ENCODE measurements at regions not wholly inside any gene's neighbourhood (a gene's known extent, or its start where the extent isn't known, plus 50 kb on each side); places are given as distances from the start of the nearest gene placed in this dataset.

DNA sequence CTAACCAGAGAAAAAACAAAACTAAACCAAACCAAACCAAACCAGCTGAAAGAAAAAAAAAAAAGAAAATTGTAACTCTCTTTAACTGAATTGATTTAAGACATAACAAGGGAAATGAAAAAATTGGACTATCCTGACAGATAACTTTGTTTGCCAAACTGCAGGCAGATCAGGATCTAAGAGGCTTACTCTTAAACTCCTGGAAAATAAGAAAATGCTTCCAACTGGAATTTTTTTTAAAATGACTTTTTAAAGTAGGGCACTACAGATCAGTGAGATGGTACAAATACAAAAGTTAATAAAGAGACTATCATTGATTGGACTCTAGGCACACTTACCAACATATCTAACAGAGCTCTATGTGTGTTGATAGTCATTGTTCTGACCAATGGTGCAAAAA lies 125.5 kb upstream of the KCNJ16 start:
- TF ChIP-seq, protein P1, sequence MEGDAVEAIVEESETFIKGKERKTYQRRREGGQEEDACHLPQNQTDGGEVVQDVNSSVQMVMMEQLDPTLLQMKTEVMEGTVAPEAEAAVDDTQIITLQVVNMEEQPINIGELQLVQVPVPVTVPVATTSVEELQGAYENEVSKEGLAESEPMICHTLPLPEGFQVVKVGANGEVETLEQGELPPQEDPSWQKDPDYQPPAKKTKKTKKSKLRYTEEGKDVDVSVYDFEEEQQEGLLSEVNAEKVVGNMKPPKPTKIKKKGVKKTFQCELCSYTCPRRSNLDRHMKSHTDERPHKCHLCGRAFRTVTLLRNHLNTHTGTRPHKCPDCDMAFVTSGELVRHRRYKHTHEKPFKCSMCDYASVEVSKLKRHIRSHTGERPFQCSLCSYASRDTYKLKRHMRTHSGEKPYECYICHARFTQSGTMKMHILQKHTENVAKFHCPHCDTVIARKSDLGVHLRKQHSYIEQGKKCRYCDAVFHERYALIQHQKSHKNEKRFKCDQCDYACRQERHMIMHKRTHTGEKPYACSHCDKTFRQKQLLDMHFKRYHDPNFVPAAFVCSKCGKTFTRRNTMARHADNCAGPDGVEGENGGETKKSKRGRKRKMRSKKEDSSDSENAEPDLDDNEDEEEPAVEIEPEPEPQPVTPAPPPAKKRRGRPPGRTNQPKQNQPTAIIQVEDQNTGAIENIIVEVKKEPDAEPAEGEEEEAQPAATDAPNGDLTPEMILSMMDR (IDR thresholded peaks at IDR 0.05; ENCODE audit: insufficient read depth, low read depth, low read length): no peak
- no peak for TF ChIP-seq EZH2 (IDR thresholded peaks at IDR 0.05; ENCODE audit: insufficient read depth, low read length)

Data from astrocyte (in vitro differentiated cells and primary cell).